ENCODE measurements at regions not wholly inside any gene's neighbourhood (a gene's known extent, or its start where the extent isn't known, plus 50 kb on each side); places are given as distances from the start of the nearest gene placed in this dataset.

DNA sequence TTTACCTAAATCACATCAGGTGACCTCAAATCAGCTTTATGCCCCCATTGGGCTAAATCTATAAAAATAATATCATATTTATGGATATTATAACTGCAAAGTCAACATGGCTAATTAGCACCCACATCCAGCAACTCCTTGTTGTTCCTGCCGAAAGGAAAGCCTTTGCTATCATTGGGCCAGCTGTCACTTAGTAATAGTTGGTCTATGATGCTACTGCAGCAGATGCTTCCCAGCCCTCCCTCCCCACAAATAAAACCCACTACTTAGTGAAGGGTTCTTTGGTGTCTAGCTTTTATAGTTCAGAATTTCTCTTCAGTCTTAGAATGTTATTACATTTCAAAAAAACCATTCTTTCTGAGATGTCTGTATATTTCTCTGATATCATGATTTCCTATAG, 116.9 kb upstream of the ENPEP start:
- TF ChIP-seq CTCF (IDR thresholded peaks at IDR 0.05; ENCODE audit: poor library complexity) (no peak), EZH2 (IDR thresholded peaks at IDR 0.05; ENCODE audit: borderline replicate concordance) (no peak), EZH2phosphoT487 (IDR thresholded peaks at IDR 0.05; ENCODE audit: low read depth, severe bottlenecking, unreplicated experiment) (no peak)
